ENCODE measurements at regions not wholly inside any gene's neighbourhood (a gene's known extent, or its start where the extent isn't known, plus 50 kb on each side); places are given as distances from the start of the nearest gene placed in this dataset.

DNA sequence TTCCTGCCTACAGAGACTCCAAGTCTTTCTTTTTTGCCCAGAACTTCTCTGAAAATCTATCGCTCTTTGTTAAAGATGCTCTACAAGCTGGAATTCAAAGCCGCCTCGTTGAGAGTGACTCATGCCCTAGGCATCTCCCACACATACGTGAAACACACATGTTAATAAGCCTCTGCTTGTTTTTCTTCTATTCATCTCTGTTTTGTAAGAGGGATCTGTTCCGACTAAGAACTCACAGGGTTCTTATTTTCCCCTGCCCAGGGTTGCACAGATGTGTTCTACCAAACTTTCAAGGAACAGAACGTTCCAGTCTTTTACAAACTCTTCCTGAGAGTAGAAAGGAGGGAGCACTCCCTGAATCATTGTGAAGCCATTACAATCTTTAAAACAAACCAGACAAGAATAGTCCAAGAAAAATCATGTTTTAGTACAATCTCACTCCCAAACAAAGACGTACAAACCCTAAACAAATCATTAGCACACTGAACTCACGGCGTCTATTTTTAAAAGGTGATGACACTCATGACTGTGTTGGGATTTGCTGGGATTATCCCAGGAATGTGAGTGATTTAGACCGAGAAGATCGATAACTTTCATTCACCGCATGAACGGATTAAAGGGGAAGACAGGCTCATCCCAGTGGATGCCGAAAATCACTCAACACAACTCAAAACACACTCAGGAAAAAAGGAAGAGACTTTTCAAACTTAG, 55.3 kb upstream of the INPP5A start:
- no peaks in the 10 kb centered on the region for H3K27me3 ChIP-seq
- no peak overlapping the region for H3K4me3 ChIP-seq
- peaks cover 0 to 4% (median 0%) of the 10 kb centered on the region in 4 donors for H3K4me1 ChIP-seq
- DNase-seq (no peak), ATAC-seq (no peak)
- no peak for TF ChIP-seq POLR2A (IDR thresholded peaks at IDR 0.05)
- TF ChIP-seq, protein P1, sequence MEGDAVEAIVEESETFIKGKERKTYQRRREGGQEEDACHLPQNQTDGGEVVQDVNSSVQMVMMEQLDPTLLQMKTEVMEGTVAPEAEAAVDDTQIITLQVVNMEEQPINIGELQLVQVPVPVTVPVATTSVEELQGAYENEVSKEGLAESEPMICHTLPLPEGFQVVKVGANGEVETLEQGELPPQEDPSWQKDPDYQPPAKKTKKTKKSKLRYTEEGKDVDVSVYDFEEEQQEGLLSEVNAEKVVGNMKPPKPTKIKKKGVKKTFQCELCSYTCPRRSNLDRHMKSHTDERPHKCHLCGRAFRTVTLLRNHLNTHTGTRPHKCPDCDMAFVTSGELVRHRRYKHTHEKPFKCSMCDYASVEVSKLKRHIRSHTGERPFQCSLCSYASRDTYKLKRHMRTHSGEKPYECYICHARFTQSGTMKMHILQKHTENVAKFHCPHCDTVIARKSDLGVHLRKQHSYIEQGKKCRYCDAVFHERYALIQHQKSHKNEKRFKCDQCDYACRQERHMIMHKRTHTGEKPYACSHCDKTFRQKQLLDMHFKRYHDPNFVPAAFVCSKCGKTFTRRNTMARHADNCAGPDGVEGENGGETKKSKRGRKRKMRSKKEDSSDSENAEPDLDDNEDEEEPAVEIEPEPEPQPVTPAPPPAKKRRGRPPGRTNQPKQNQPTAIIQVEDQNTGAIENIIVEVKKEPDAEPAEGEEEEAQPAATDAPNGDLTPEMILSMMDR (IDR thresholded peaks at IDR 0.05): no peak
- 59% methylated on average over 12 of the region's 14 CpGs for WGBS (ENCODE audit: insufficient coverage, low coverage, low lambda C conversion rate, missing lambda C conversion rate)
- H3K9me3 ChIP-seq: no peaks in the 10 kb centered on the region
- no peaks in the 10 kb centered on the region for H3K36me3 ChIP-seq
- H3K27ac ChIP-seq: no peak overlapping the region
- intact Hi-C loops (cut with DNase I): no loop called here

DNA sequence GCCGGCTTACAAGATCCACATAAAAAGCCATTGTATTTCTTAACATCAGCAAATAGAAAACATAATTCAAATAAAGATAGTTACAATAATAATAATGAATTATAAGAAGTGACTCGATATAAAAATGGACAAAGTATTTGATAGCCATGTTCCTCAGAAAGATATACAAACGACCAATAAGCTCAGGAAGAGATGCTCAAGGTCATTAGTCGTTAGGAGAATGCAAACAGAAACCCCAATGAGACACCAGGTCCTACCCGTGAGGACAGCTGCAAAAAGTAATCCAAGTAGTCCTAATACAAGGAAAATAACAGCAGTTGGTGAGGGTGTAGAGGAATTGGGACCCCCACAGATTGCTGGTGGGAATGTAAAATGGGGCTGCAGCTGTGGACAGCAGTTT, 54.2 kb upstream of the INPP5A start:
- H3K4me1 ChIP-seq: peaks cover 0 to 4% (median 0%) of the 10 kb centered on the region in 4 donors
- no peak overlapping the region for H3K4me3 ChIP-seq
- ATAC-seq (no peak), DNase-seq (no peak)
- no peaks in the 10 kb centered on the region for H3K9me3 ChIP-seq
- no peak overlapping the region for H3K27ac ChIP-seq
- no peaks in the 10 kb centered on the region for H3K36me3 ChIP-seq
- no peaks in the 10 kb centered on the region for H3K27me3 ChIP-seq
- TF ChIP-seq, protein P1 (IDR thresholded peaks at IDR 0.05): no peak
- TF ChIP-seq POLR2A (IDR thresholded peaks at IDR 0.05): no peak
- 57% methylated on average over 5 of the region's 5 CpGs for WGBS (ENCODE audit: insufficient coverage, low coverage, low lambda C conversion rate, missing lambda C conversion rate)
- intact Hi-C loops (cut with DNase I): no loop called here

DNA sequence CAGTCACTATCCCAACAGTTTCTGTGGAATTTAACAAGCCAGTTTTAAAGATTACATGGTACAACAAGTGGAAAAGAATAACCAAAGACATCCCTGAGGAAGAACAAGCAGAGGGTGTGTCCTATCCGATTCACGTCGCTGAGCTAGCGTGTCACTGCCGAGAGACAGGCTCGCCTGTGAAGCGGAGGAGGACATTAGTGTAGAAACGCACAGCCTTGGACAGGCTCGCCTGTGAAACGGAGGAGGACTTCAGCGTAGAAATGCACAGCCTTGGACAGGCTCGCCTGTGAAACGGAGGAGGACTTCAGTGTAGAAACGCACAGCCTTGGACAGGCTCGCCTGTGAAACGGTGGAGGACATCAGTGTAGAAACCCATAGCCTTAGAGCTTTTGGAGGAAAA, 52.7 kb upstream of the INPP5A start:
- ATAC-seq (no peak), DNase-seq (peak in 1 of 3 donors; percentile 28)
- Histone ChIP-seq H3K36me3 (no peaks in the 10 kb centered on the region), H3K27ac (no peak overlapping the region), H3K4me1 (no peaks in the 10 kb centered on the region), H3K4me3 (no peak overlapping the region), H3K9me3 (no peaks in the 10 kb centered on the region), H3K27me3 (no peaks in the 10 kb centered on the region)
- TF ChIP-seq, protein P1 (IDR thresholded peaks at IDR 0.05): no peak
- intact Hi-C loops (cut with DNase I): no loop called here
- 93% methylated on average over 15 of the region's 16 CpGs for WGBS (ENCODE audit: insufficient coverage, low coverage, low lambda C conversion rate, missing lambda C conversion rate)

DNA sequence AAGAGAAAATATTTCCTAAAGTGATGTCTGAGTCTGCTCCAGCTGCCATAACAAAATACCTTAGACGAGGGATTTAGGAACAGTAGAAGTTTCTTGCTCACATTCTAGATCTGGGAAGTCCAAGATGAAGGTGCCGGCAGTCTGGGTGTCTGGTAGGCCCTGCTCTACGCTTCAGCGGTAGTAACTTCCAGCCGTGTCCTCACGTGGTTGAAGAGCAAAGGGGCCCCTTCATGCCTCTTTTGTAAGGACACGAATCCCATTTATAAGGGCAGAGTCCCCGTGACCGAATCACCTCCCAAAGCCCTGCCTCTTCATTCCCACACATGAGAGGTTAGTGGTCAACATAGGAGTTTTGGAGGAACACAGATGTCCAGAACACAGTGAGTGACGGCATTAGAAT, 52.2 kb upstream of the INPP5A start:
- ATAC-seq (no peak), DNase-seq (no peak)
- Histone ChIP-seq H3K27me3 (no peaks in the 10 kb centered on the region), H3K36me3 (no peaks in the 10 kb centered on the region), H3K4me1 (no peaks in the 10 kb centered on the region), H3K4me3 (no peak overlapping the region), H3K9me3 (no peaks in the 10 kb centered on the region), H3K27ac (no peak overlapping the region)
- intact Hi-C loops (cut with DNase I): no loop called here
- whole genome bisulfite sequencing (ENCODE audit: insufficient coverage, low coverage, low lambda C conversion rate, missing lambda C conversion rate): 92% methylated on average over 6 of the region's 10 CpGs
- TF ChIP-seq POLR2A (IDR thresholded peaks at IDR 0.05): no peak
- TF ChIP-seq, protein P1 (IDR thresholded peaks at IDR 0.05): no peak

Measured in right lobe of liver (tissue), 6 donors.